SK-N-SH treated with all-trans-retinoic acid at 6 μM for 48 hours (cell line): ENCODE measurements at regions not wholly inside any gene's neighbourhood (a gene's known extent, or its start where the extent isn't known, plus 50 kb on each side); places are given as distances from the start of the nearest gene placed in this dataset.

Source experiments
- ESRRG ChIP-seq: fragments of 250-450 bp; sonication (Bioruptor Pico); IDR thresholded peaks from 2 replicates; pipeline ENCODE4 v1.6.1; 2021; ENCODE audit warnings: mild to moderate bottlenecking
- ISL1 ChIP-seq: fragments of 250-450 bp; sonication (Bioruptor Pico); IDR thresholded peaks from 2 replicates; pipeline ENCODE4 v2.1.2; 2022; ENCODE audit warnings: mild to moderate bottlenecking, moderate library complexity
- PATZ1 ChIP-seq: fragments of 250-450 bp; sonication (Bioruptor Pico); IDR thresholded peaks from 2 replicates; pipeline ENCODE4 v1.8.0; 2020; ENCODE audit warnings: mild to moderate bottlenecking, moderate library complexity, borderline replicate concordance

GRCh38 chr7:137169282-137169698 is 174.2 kb downstream of the PTN start:
- TF ChIP-seq PATZ1 (CRISPR knock-in tag) (no peak), ISL1 (CRISPR knock-in tag) (no peak), ESRRG (CRISPR knock-in tag) (no peak)
